ENCODE measurements at regions not wholly inside any gene's neighbourhood (a gene's known extent, or its start where the extent isn't known, plus 50 kb on each side); places are given as distances from the start of the nearest gene placed in this dataset.
A peak's percentile ranks its signal among the peaks of the same experiment; 100 is the strongest.

DNA sequence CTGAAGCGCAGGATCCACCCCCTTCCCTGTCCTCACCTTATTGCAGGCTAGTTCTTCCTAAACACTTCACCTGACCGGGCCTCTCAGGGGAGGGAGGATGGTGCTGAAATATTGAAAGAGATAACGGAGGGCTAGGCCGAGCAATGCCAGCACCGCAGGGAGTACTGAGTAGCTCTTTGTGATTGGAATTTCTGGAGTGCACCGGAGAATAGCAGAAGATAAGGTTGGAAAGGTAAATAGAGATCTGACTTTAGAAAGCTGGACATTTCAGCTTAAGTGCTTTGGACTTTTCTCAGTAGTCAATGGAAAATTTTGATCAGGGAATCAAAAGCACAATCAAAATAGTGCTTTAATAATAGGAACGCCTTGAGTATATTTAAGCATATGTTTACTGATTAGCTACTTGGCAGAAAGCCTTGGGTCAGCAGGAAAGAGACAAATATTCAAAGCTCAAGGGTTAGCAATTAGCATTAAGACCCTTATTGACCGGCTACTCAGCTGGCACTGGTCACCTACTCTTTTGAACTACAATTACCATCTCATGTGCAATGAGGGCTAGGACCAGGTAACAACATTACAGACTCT, 142.9 kb upstream of the NDUFV2 start:
- Histone ChIP-seq H3K9me3 (ENCODE audit: control insufficient read depth, insufficient read depth, low read depth, low read length) (no peaks in the 10 kb centered on the region), H3K27me3 (ENCODE audit: control insufficient read depth, insufficient read depth, low read length) (no peaks in the 10 kb centered on the region), H3K27ac (ENCODE audit: low read length) (no peak overlapping the region), H3K4me3 (ENCODE audit: low read depth in 2 of 2, low read length in 2 of 2) (no peak overlapping the region), H3K36me3 (ENCODE audit: control insufficient read depth, insufficient read depth, low read length) (no peaks in the 10 kb centered on the region), H3K4me1 (ENCODE audit: control insufficient read depth, insufficient read depth, low read length) (no peaks in the 10 kb centered on the region)
- no peak for DNase-seq (ENCODE audit: low read depth, low spot score)
- CTCF ChIA-PET, result no interaction called here
- TF ChIP-seq, protein P1, sequence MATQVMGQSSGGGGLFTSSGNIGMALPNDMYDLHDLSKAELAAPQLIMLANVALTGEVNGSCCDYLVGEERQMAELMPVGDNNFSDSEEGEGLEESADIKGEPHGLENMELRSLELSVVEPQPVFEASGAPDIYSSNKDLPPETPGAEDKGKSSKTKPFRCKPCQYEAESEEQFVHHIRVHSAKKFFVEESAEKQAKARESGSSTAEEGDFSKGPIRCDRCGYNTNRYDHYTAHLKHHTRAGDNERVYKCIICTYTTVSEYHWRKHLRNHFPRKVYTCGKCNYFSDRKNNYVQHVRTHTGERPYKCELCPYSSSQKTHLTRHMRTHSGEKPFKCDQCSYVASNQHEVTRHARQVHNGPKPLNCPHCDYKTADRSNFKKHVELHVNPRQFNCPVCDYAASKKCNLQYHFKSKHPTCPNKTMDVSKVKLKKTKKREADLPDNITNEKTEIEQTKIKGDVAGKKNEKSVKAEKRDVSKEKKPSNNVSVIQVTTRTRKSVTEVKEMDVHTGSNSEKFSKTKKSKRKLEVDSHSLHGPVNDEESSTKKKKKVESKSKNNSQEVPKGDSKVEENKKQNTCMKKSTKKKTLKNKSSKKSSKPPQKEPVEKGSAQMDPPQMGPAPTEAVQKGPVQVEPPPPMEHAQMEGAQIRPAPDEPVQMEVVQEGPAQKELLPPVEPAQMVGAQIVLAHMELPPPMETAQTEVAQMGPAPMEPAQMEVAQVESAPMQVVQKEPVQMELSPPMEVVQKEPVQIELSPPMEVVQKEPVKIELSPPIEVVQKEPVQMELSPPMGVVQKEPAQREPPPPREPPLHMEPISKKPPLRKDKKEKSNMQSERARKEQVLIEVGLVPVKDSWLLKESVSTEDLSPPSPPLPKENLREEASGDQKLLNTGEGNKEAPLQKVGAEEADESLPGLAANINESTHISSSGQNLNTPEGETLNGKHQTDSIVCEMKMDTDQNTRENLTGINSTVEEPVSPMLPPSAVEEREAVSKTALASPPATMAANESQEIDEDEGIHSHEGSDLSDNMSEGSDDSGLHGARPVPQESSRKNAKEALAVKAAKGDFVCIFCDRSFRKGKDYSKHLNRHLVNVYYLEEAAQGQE (IDR thresholded peaks at IDR 0.05; ENCODE audit: insufficient read depth in 1 of 2, low read depth in 2 of 2, low read length in 1 of 2), result no peak
- TF ChIP-seq TCF7L2 (IDR thresholded peaks at IDR 0.05; ENCODE audit: low read depth, low read length) (no peak), SIN3A (IDR thresholded peaks at IDR 0.05; ENCODE audit: borderline replicate concordance, insufficient read depth, low read depth, low read length) (no peak), POLR2AphosphoS5 (IDR thresholded peaks at IDR 0.05; ENCODE audit: low read depth, low read length) (no peak)
- TF ChIP-seq, protein P2, sequence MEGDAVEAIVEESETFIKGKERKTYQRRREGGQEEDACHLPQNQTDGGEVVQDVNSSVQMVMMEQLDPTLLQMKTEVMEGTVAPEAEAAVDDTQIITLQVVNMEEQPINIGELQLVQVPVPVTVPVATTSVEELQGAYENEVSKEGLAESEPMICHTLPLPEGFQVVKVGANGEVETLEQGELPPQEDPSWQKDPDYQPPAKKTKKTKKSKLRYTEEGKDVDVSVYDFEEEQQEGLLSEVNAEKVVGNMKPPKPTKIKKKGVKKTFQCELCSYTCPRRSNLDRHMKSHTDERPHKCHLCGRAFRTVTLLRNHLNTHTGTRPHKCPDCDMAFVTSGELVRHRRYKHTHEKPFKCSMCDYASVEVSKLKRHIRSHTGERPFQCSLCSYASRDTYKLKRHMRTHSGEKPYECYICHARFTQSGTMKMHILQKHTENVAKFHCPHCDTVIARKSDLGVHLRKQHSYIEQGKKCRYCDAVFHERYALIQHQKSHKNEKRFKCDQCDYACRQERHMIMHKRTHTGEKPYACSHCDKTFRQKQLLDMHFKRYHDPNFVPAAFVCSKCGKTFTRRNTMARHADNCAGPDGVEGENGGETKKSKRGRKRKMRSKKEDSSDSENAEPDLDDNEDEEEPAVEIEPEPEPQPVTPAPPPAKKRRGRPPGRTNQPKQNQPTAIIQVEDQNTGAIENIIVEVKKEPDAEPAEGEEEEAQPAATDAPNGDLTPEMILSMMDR (IDR thresholded peaks at IDR 0.05), result no peak
- intact Hi-C loops (cut with micrococcal nuclease; ENCODE audit: unreplicated experiment) (no loop called here), in situ Hi-C loops (cut with HindIII; ENCODE audit: low pct_unique_long_range_greater_than_20kb, low sequenced_read_pairs) (no loop called here)
- BruUV-seq (replicated peaks), result no TSS peak
- ATAC-seq, result no peak
- POLR2A ChIA-PET, result interaction anchor here (0.6 kb wide), 1 partner anchor 162 kb away, joined by 3 read pairs; no protein-coding TSS in a partner anchor

DNA sequence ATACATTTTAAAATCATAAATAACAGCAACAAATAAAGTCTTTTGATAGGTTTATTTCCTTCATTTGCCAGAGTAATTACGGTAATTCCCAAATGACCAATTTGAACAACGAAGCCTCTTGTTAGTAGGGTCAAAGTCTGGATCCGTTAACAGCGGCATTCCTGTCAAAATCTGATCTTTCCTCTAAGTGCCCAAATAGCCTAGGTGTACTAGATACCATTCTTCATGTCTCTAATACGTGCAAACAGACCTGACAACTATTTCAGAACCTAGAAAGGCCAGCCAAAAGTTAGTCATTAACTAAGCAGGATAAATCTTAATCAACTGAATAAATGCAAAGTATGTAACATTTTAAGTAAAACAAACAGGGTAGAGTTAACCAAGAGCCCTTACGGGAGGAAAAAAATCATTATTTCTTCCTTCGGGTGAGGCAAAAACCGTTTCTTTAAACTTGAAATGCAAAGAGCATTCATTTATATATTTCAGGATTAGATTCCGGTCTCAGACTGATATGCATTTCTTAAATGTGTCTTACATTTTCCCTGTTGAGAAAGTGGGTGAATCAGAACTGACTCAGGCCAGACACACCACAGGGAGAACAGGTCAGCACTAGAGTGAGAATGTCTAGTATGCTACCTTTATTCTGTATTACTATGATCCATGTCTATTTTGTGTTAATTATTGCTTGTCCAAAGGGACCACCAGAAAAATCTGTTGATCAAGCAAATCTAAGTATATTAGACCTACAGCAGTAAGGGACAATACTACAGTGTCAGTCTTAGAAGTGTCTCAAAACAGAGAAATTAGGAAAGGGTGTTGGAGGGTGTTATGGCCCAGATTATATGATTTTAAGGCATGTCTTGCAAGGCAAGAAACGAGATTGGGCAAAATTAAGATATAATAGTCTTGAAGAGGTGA, 141.5 kb upstream of the NDUFV2 start:
- Histone ChIP-seq H3K36me3 (ENCODE audit: control insufficient read depth, insufficient read depth, low read length) (no peaks in the 10 kb centered on the region), H3K27ac (ENCODE audit: low read length) (no peak overlapping the region), H3K4me3 (ENCODE audit: low read depth in 2 of 2, low read length in 2 of 2) (no peak overlapping the region), H3K27me3 (ENCODE audit: control insufficient read depth, insufficient read depth, low read length) (no peaks in the 10 kb centered on the region), H3K4me1 (ENCODE audit: control insufficient read depth, insufficient read depth, low read length) (no peaks in the 10 kb centered on the region), H3K9me3 (ENCODE audit: control insufficient read depth, insufficient read depth, low read depth, low read length) (no peaks in the 10 kb centered on the region)
- CTCF ChIA-PET, result no interaction called here
- POLR2A ChIA-PET, result no interaction called here
- in situ Hi-C loops (cut with HindIII; ENCODE audit: low pct_unique_long_range_greater_than_20kb, low sequenced_read_pairs), result no loop called here
- DNase-seq (ENCODE audit: low read depth, low spot score), result peak; percentile 53
- no TSS peak for BruUV-seq (replicated peaks)
- intact Hi-C loops (cut with micrococcal nuclease; ENCODE audit: unreplicated experiment), result no loop called here
- TF ChIP-seq, protein P1 (IDR thresholded peaks at IDR 0.05; ENCODE audit: insufficient read depth in 1 of 2, low read depth in 2 of 2, low read length in 1 of 2), result no peak
- no peak for TF ChIP-seq POLR2AphosphoS5 (IDR thresholded peaks at IDR 0.05; ENCODE audit: low read depth, low read length)
- TF ChIP-seq TCF7L2 (IDR thresholded peaks at IDR 0.05; ENCODE audit: low read depth, low read length), result no peak
- TF ChIP-seq SIN3A (IDR thresholded peaks at IDR 0.05; ENCODE audit: borderline replicate concordance, insufficient read depth, low read depth, low read length), result no peak
- TF ChIP-seq, protein P2 (IDR thresholded peaks at IDR 0.05), result no peak
- ATAC-seq, result peak; percentile 75; the same call in 1 of the 2 replicates

All from Panc1 (cell line).